ENCODE measurements at regions not wholly inside any gene's neighbourhood (a gene's known extent, or its start where the extent isn't known, plus 50 kb on each side); places are given as distances from the start of the nearest gene placed in this dataset.

DNA sequence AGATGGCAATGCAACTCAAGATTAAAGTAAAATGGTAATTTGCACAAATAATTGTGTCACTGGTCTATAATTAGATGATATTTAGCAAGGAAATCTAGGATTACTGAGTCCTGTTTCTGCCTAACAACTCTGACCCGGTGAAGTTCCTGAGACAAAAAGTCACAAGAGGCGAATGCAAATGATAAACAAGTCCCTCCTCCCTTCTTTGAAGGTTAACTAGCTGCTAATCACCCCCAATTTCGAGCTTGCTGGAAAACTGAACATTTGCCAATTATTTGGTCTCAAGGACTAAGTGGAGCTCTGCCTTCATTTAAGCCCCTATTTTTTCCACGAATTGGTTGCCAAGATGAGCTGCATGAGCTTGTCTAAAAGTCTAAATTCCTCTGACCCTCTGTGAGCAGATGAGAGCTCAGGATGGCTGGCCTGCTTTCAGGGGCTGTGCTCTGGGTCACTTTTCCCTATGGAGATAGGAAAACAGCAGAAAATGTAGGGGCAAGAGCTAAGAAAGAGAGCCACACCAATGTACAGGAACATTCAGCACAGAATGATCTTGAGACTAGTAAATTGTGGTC is 127.3 kb downstream of the MBL2 start:
- DNase-seq (ENCODE audit: low read depth): no peak

DNA sequence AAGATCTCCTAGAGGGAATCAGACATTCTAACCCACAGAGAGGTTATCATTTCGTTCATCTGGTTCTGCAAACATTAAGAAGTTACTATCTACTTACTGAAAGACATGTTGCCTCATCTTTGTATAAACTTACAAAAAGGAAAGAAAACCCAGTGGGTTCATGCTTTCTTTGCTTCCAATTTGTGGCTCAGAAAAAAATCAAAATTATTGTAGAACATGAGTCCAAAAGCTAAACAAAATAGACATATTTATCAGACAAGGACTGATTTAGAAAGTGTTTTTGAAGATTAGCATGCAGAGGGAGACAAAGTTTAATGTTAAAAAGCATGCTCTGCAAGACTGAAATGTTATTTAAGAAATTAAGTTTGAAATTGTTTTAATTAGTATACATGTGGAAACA is 123.1 kb downstream of the MBL2 start:
- DNase-seq (ENCODE audit: low read depth): no peak

DNA sequence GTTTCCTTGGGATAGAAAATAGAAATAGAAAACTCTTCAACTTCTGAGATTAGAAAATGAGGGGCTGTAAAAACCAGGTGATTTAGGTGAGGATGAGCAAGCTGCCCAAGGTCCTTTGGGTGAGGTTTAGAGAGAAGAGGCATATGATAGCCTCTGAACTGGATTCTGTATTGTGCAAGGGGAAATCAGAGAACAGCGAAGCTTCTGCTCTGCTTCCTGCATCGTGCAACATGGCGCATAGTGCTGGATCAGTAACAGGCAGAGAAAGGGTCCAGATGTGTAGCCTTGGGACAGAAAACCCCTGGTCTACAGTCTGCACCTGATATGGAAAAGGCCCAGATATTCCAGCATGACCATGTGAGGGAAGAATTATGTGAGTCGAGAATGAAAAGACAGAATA is 121.7 kb downstream of the MBL2 start:
- no peak for DNase-seq (ENCODE audit: low read depth)

DNA sequence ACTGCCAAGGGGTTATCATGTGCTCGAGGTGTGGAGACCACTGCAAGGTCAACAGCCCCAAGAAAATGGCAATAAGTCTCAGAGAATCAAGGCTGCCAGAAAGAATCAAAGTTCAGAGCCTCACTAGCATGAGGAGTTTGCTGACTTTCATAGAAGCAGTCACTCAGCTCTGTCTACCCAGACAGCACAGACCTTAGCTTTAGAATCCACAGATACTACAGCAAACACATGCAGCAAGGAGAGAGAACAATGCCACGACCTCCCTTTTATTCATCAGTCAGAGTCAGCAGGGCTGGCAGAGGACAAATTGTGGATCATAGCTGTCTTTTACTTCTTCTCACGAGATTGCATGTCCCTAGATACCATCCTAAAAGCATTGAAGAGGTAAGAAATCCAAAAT is 121.3 kb downstream of the MBL2 start:
- no peak for DNase-seq (ENCODE audit: low read depth)

DNA sequence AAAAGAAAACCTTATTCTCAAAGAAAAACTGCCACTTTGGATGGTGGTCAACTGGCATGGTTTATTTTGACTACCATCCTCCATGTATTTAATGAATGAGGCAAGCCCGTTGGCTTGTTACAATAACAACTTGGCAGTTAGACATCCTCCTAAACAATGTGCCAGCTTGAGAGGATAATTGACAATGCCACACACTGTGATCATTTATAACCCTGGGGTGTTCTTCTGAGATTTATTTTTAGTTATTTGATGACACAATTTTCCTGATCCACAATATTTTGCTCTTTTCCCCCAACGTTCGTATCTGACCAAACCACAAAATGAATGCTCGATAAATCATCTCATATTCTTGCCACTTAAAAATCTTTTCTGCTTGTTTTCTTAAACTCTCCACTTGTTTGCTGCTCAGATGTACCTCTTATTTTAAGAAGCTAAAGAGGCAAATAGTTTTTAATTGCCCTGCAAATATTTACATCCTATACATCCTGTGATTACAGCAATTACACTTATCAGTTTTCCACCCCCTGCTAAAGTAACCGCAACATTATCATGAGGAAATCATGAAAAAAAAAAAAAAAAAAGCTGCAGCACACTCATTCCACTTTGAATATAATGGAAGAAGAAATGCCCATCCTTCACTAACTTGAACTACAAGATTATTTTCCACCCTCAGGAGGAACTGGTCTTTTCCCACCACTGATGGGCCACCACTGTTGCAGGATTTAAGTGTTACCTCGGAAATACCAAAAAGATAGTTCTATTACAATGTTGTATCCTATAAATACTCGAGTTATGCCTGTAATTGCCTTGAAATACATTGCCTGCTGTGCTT is 119.9 kb downstream of the MBL2 start:
- DNase-seq (ENCODE audit: low read depth): no peak

DNA sequence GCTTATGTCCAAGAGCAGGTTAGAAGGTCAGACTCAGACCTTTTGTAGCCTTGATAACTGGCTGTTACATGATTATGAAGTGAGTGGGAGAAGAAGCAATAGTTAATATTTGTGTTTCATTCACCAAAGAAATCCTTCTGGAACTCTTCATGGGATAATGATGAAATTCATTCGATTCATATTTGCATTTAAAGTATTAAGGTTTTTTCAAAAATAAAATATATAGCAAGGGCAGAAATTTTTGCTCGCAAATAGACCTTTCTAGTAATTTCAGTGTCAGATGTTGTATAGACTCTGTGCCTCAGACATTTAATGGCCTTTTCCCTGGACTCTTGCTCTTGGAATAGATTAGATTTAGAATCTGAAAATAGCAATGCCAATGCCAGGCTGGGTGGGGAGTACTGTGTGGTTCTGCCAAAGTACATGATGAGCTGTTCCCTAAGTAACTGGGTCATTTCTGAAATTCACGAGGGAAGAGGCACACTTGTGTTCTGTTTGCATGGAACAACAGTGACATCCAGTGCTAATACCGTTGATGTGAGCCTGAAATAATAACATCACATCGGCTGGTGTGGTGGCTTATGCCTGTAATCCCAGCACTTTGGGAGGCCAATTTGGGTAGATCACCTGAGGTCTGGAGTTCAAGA is 119.2 kb downstream of the MBL2 start:
- DNase-seq (ENCODE audit: low read depth): no peak

DNA sequence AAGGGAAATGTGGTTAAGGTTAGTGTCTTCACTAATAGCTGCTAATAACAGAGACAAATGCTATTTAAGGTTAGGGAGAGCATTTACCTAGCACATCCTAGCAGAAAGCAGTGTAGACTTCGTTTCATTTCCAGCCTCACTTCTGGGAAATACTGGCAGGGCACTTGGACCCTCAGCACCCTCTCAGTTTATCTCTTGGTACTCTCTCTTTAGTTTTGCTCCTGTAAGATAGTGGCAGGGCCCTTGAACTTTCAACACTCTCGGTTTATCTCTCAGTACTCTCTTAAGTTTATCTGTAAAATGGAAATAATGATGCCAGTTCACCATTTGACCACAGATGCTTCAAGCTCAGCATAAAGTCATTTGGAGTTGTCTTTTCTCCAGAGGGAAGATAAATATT is 118.4 kb downstream of the MBL2 start:
- DNase-seq (ENCODE audit: low read depth): no peak

DNA sequence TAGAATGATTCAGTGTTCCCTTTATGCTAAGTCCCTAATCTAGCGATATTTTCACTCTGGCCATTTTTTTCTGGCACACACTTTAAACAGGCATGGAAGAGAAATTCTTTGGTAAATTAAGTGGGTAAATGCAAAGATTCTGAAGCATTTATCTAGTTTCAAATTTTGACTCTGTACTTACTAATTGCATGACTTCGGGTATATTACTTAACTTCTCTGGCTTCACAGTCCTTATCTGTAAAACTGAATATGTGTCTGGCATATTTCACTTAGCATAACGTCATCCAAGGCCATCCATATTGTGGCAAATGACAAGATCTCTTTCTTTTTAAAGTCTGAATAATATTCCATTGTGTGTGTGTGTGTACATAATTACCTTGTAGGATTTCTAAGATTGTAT is 114.5 kb downstream of the MBL2 start:
- DNase-seq (ENCODE audit: low read depth): no peak

DNA sequence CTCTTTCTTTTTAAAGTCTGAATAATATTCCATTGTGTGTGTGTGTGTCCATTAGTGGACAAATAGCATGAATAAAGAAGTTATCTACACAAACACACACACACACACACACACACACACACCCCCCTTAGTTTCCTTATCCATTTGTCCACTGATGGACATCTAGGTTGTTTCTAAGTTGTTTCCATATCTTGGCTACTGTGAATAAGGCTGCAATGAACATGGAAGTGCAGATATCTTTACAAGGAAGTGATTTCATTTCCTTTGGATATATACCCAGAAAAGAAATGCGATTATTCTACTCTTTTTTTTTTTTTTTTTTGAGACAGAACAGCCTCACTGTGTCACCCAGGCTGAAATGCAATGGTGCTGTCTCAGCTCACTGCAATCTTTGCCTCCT is 113.5 kb downstream of the MBL2 start:
- DNase-seq (ENCODE audit: low read depth): no peak

DNA sequence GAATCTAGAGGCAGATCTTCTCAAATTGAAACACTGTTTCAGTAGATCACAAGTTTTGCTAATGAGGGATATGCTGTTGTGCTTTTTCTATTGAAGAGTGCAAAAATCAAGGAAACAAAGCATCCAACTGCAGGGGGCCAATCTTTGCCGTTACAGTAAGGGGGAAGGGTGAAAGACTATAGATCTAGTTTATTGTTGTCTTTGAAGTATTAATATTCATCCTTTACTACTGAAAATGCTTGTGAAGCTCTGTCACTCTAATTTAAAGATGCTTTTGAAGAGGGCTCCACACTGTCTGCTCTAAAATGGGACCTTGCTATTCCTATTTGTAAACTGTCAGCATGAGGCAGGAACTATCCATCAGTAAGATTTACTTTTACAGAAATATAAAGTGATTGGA is 110.3 kb downstream of the MBL2 start:
- no peak for DNase-seq (ENCODE audit: low read depth)

DNA sequence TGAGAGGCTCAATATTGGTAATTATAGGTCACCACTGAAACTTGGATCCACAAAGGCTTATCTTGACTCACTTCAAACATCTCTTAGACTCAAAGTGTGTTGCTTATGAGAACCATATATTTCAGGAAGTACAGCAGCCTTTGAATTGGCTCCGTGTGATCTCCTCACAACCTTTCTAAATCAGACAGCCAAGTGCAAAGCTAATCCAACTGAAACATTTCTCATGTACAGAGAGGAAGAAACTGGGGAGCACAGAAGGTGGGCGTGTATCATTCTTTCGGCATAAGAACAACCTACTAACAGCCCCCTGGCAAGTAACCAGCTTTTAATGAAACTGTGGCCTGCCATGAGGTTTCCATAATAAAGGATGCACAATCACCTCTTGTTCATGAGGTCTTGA is 109.4 kb downstream of the MBL2 start:
- DNase-seq (ENCODE audit: low read depth): no peak

DNA sequence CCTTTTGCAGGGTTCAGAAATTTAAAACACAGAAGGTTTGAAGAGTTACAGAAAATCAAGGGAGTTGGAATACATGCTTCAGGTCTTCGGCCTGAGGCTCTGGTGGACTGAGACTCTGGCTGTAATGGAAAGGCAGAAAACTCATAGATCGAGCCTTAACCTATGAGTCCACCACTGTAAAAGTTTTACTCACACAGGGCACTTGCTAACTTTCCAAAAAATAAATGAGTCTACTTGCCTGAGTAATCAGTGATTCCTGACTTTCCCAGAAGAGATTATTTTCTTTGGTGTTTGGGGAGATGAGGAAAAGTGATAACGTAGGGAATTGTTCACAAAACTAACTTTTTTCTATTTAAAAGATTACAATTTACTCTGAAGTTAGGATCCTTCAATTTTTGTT is 108.0 kb downstream of the MBL2 start:
- DNase-seq (ENCODE audit: low read depth): no peak

DNA sequence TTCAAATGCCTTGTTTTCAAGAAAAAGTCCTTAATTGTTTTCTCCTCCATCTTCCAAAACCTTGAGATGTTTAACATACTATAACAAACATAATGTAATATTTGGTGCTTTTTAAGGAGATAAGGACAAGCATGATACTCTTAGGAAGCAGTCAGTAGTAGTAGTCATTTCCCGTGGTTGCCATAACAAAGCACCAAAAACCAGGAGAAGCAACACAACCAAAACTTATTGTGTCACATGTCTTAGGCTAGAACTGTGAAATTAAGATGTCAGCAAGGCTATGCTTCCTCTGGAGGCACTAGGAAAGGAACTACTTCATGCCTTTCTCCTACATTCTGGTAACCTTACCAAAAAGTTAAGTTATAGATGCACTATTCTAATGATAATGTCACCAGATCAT is 106.8 kb downstream of the MBL2 start:
- no peak for DNase-seq (ENCODE audit: low read depth)

DNA sequence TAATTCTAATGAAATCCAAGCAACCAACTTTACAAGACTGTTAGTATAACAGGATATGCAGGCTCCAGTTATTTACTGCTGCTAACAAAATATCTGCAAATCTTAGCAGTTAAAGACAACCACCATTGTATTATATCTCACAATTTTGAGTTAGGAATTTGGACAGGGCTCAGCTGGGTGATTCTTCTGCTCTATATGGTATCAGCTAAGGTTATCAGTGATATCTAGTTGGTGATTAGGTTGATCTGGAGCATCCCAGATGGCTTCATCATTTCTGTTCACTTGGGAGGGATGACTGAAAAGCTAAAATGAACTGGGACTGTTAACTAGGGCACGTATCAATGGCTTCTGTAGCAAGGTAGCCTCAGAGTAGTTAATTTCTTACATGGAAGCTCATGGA is 105.7 kb downstream of the MBL2 start:
- no peak for DNase-seq (ENCODE audit: low read depth)

DNA sequence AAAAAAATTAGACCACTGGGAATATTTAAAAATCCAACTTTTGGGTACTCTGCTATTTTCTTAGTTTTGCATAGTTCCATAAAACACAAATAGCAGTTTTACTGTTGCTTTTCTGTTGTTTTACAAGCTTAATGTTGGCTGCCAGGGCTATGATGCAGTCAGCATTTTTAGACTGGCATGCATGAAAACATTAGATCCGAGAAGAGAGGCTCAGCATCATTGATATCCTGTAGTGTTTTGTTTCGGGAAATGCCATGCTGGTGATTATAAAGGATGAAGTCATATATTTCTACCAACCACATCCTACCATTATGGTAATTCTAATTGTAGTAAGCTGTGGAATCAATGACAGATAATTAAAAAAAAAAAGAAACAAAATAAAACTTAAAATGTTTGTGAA is 104.6 kb downstream of the MBL2 start:
- DNase-seq (ENCODE audit: low read depth): no peak

DNA sequence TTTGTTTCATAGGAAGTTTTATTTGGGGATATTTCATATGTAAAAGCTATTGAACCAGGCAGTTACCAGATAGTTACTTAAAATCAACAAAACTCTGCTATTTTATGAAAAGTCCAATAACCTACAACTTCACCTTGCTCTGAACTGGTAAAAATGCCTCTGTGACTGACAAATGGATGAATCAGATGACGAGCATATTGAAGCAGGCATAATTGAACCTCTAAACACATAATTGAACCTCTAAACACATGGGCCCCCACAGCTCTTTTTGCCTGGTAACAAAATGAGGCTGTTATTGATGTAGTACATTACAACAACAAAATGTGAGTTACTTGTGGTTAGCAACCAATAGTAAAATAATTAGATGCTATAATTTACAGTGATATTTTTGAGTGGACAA is 99.7 kb downstream of the MBL2 start:
- no peak for DNase-seq (ENCODE audit: low read depth)

DNA sequence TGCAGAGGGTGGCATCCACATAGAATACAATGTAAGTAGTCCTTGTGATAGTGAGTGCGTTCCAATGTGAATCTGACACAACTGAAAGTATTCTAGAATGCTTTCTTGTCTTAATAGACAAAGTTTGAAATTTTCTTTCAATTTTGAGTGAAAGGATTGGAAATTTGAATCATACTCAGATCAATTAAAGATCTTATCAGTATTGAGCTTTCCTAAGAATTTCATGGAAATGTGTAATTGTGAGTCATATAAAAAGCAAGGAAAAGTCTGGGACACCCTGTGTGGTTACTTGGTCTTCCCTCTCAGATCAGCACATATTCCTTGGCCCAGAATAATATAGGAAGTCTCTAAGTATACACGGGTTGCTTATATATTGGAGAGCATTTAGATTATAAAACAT is 99.1 kb downstream of the MBL2 start:
- no peak for DNase-seq (ENCODE audit: low read depth)

DNA sequence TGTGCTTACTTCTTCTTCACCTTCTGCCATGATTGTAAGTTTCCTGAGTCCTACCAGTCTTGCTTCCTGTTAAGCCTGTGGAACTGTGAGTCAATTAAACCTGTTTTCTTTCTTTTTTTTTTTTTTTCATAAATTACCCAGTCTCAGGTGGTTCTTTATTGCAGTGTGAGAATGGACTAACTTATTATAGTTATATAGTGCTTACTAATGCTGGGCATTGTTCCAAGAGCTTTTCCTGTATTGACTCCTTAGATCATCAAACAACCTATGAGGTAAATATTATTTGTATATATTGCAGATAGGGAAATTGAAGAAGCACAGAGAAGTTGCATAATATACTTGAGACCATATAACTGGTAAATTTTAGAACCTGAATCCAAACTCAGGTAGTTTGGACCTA is 98.1 kb downstream of the MBL2 start:
- DNase-seq (ENCODE audit: low read depth): peak; percentile 9

DNA sequence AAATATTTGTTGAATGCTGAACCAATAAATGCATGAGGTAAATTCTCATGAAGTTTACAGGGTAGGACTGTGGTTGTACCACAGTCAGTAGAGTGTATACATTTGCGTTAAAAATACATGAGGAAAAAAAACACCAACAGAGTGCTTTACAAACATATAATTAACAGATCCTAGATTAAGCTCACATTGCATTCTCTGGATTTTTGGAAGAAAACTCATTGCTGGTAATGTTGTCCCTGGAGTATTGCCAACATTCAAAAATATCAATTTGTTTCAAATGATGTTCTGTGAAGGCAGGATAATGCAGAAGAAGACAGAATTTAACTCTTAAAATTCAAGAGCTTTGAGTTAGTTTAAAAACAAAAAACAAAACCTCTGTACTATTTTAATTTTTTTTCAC is 95.5 kb downstream of the MBL2 start:
- DNase-seq (ENCODE audit: low read depth): peak; percentile 1

DNA sequence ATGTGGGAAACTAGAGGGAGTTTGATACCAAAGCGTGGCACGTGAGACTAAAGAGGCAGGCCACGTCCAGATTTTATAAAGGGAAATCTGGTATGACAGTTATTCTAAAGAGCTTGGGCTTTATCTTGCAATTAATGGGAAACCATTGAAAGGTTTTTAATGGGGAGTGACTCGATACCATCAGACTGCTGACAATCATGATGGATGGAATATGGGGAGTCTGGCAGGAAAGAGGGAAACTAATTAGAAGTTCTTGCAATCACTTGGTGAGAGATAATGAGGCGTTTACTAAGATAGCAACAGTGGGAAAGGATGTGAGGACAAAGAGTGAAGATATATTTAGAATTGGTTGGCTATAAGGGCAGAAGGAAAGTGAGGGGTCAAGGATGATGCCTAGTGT is 94.0 kb downstream of the MBL2 start:
- DNase-seq (ENCODE audit: low read depth): no peak

DNA sequence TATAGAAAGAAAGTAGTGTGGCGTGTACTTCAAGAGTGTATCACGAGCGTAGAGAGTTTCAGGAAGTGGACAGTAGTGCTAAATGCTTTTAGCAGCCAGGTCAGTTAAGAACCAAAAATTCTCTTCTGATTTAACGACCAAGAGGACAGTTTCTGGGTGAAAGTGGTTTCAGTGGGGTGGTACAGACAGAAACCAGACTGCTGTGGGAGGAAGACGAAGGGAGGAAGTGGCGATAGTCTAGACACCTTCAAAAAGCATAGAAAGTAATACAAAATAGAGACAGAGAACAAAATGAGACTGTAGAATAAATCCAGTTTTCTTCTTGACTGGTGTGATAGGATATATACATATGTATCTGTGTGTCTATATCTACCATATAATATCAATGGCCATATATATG is 93.5 kb downstream of the MBL2 start:
- no peak for DNase-seq (ENCODE audit: low read depth)

DNA sequence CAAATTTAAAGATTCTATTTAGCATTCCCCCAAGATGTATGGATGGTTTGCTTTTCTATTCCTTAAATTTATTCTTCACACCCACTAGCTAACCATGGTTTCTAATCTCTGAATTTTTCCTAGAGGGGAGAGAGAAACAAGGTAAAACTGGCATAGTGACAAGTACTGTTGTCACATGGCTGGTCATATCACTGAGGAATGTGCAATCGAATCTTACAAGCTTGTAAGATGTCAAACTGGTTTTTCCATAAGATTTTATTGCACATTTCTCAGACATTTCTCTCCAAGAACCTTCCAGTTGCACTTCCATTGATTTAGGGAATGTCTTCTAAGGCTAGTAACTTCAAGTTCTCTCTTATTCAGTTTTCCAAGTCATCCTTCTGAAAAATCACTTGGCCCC is 89.8 kb downstream of the MBL2 start:
- DNase-seq (ENCODE audit: low read depth): peak; percentile 35

DNA sequence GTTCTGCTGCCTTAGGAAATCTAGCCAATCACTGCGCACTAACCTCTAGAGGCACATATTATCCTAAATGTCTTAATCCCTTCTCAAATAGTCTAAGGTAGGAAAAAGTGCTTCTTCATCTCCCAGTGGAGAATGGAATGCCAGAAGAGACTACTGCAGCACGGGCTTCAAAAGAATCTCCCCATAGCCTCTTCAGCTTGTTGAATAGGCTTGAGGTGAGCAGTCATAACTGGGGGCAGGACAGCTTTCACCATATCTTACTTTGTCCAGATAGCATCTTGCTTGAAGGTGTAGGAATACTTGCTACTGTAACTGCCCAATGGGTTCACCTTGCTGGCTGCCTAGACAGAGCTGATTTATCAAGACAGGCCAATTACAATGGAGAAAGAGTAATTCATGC is 88.8 kb downstream of the MBL2 start:
- no peak for DNase-seq (ENCODE audit: low read depth)

DNA sequence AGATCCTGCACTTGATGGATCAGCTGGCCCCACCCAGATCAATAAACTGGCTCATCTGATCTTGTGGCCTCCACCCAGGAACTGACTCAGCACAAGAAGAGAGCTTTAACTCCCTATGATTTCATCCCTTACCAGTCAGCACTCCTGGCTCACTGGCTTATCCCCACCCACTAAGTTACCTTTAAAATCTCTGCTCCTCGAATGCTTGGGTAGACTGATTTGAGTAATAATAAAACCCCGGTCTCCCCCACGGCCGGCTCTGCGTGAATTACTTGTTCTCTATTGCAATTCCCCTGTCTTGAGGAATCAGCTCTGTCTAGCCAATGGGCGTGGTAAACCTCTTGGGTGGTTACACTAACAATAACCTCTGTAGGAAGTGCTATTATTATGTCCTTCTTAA is 83.7 kb downstream of the MBL2 start:
- DNase-seq (ENCODE audit: low read depth): no peak
